A673 (cell line): ENCODE measurements at regions not wholly inside any gene's neighbourhood (a gene's known extent, or its start where the extent isn't known, plus 50 kb on each side); places are given as distances from the start of the nearest gene placed in this dataset.

ENCODE experiments used
- BruUV-seq: library from RNA; stranded (reverse); fragments of 400-500 nt; replicated peaks from 2 replicates; lab custom pipeline; 2021; lab: Mats Ljungman, UMichigan
- CTCF ChIA-PET: fragments of 300-600 bp; sonication (Branson Sonifier 250); formaldehyde crosslinking; loops from one replicate; lab custom pipeline; 2022; ENCODE audit warnings: antibody characterized with exemption; lab: Charles Lee
- POLR2A ChIA-PET: fragments of 300-600 bp; sonication (Branson Sonifier 250); formaldehyde crosslinking; loops from one replicate; lab custom pipeline; 2022; ENCODE audit warnings: antibody characterized with exemption; ENCODE audit not compliant: low non-redundant PET; lab: Charles Lee
- DNase-seq: peaks from one replicate; pipeline ENCODE4 v3.0.0-alpha.2; 2015; ENCODE audit warnings: low spot score
- H3K27ac ChIP-seq: fragments of 200-600 bp; sonication (generic); 2 replicates; pipeline ENCODE4 v1.5.1; 2016; ENCODE audit warnings: mixed run types, low read depth, mild to moderate bottlenecking, mixed read lengths, antibody characterized with exemption, low read length; ENCODE audit not compliant: poor library complexity, severe bottlenecking
- H3K27me3 ChIP-seq: fragments of 200-600 bp; sonication (generic); replicated peaks from 2 replicates; pipeline ENCODE4 v1.6.1; 2017; ENCODE audit warnings: mixed run types, low read depth, mild to moderate bottlenecking, mixed read lengths, antibody characterized with exemption, low read length; ENCODE audit not compliant: insufficient read depth, poor library complexity
- H3K36me3 ChIP-seq: fragments of 200-600 bp; sonication (generic); 2 replicates; pipeline ENCODE4 v1.6.1; 2016; ENCODE audit warnings: mixed run types, mild to moderate bottlenecking, mixed read lengths, antibody characterized with exemption, low read length; ENCODE audit not compliant: insufficient read depth, poor library complexity, severe bottlenecking
- H3K4me1 ChIP-seq: fragments of 200-600 bp; sonication (generic); 2 replicates; pipeline ENCODE4 v1.6.1; 2017; ENCODE audit warnings: mixed run types, mild to moderate bottlenecking, mixed read lengths, antibody characterized with exemption, low read length; ENCODE audit not compliant: insufficient read depth, poor library complexity, severe bottlenecking
- H3K4me3 ChIP-seq: fragments of 200-600 bp; sonication (generic); 2 replicates; pipeline ENCODE4 v1.5.1; 2016; ENCODE audit warnings: low read depth, mixed run types, mild to moderate bottlenecking, mixed read lengths, low read length; ENCODE audit not compliant: poor library complexity, severe bottlenecking
- H3K9me3 ChIP-seq: fragments of 200-600 bp; sonication (generic); 2 replicates; pipeline ENCODE4 v1.6.1; 2016; ENCODE audit warnings: mixed run types, low read depth, mild to moderate bottlenecking, mixed read lengths, antibody characterized with exemption, low read length; ENCODE audit not compliant: poor library complexity, severe bottlenecking
- EZH2 ChIP-seq: fragments of 200-600 bp; sonication (generic); IDR thresholded peaks from 2 replicates; pipeline ENCODE4 v1.6.1; 2017; ENCODE audit warnings: borderline replicate concordance, low read depth, mild to moderate bottlenecking, mixed read lengths, antibody characterized with exemption, low read length; ENCODE audit not compliant: poor library complexity, severe bottlenecking
- intact Hi-C: fragments of 100-400 bp; cut with micrococcal nuclease; formaldehyde crosslinking; loops from one replicate; pipeline ENCODE4 v1.10.0; 2022; ENCODE audit not compliant: unreplicated experiment
- TF ChIP-seq, protein P1 (sequence below): fragments of 300-800, 200-600 bp; sonication (generic); conservative IDR thresholded peaks from 2 replicates; pipeline ENCODE4 v1.5.1; 2017; ENCODE audit warnings: low read depth, mild to moderate bottlenecking, antibody characterized with exemption, low read length, moderate library complexity, mixed read lengths

- Histone ChIP-seq H3K4me3 (no peak overlapping the region), H3K27me3 (no peaks in the 10 kb centered on the region), H3K27ac (peak overlapping the region; percentile 30), H3K9me3 (no peaks in the 10 kb centered on the region), H3K4me1 (peaks cover 22% of the 10 kb centered on the region), H3K36me3 (no peaks in the 10 kb centered on the region)
- BruUV-seq: no TSS peak
- intact Hi-C loops: no loop called here
- ChIA-PET CTCF (no interaction called here), POLR2A (no interaction called here)
- TF ChIP-seq, protein P1, sequence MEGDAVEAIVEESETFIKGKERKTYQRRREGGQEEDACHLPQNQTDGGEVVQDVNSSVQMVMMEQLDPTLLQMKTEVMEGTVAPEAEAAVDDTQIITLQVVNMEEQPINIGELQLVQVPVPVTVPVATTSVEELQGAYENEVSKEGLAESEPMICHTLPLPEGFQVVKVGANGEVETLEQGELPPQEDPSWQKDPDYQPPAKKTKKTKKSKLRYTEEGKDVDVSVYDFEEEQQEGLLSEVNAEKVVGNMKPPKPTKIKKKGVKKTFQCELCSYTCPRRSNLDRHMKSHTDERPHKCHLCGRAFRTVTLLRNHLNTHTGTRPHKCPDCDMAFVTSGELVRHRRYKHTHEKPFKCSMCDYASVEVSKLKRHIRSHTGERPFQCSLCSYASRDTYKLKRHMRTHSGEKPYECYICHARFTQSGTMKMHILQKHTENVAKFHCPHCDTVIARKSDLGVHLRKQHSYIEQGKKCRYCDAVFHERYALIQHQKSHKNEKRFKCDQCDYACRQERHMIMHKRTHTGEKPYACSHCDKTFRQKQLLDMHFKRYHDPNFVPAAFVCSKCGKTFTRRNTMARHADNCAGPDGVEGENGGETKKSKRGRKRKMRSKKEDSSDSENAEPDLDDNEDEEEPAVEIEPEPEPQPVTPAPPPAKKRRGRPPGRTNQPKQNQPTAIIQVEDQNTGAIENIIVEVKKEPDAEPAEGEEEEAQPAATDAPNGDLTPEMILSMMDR: no peak
- no peak for TF ChIP-seq EZH2
- DNase-seq: no peak
Observed at GRCh38 chr17:77381731-77382130, 241.0 kb downstream of the SEC14L1 start.

DNA sequence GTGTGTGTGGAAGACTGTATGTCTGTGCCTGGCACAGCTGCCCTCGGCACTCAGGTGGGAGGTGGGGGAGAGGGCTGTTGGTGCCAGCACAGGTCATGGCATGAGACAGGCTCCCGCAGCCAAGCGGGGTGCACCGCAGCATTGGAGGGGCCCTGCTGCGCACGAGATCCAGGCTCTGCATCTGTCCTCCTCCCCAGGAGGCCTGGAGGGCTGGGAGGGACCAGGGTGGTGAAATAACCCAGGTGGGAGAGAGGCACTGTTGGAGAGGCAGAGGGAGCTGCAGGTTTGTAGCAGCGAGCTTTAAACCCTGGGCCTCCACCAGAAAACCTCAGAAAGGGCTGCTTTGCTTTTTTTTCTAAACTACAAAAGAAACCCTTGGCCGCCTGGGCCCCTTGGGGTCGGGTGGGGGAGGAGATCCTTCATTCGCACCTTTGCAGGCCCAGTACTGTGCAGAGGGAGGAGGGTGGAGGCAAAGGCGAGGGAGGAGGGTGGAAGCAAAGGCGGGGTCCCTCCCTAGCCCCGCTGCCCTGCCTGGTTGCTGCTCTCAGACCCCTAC lies 241.7 kb downstream of the SEC14L1 start:
- BruUV-seq: no TSS peak
- H3K27ac ChIP-seq: peak overlapping the region; percentile 28
- no peaks in the 10 kb centered on the region for H3K9me3 ChIP-seq
- TF ChIP-seq EZH2: no peak
- TF ChIP-seq, protein P1: no peak
- no peak for DNase-seq
- intact Hi-C loops: no loop called here
- H3K4me1 ChIP-seq: peaks cover 15% of the 10 kb centered on the region
- ChIA-PET POLR2A (no interaction called here), CTCF (interaction anchor here (0.6 kb wide), 1 partner anchor 140 kb away, joined by 3 read pairs; no protein-coding TSS in a partner anchor)
- H3K4me3 ChIP-seq: no peak overlapping the region
- no peaks in the 10 kb centered on the region for H3K27me3 ChIP-seq
- H3K36me3 ChIP-seq: no peaks in the 10 kb centered on the region

- BruUV-seq: no TSS peak
- Histone ChIP-seq H3K9me3 (no peaks in the 10 kb centered on the region), H3K4me1 (peaks cover 12% of the 10 kb centered on the region), H3K27ac (peak overlapping the region; percentile 28), H3K27me3 (no peaks in the 10 kb centered on the region), H3K36me3 (no peaks in the 10 kb centered on the region), H3K4me3 (no peak overlapping the region)
- intact Hi-C loops: no loop called here
- TF ChIP-seq EZH2: no peak
- TF ChIP-seq, protein P1: no peak
- ChIA-PET CTCF (interaction anchor here (0.6 kb wide), 1 partner anchor 140 kb away, joined by 3 read pairs; no protein-coding TSS in a partner anchor), POLR2A (no interaction called here)
- no peak for DNase-seq
Observed at GRCh38 chr17:77382966-77383612, 242.3 kb downstream of the SEC14L1 start.
